Liver (tissue), 8 donors: ENCODE measurements at regions not wholly inside any gene's neighbourhood (a gene's known extent, or its start where the extent isn't known, plus 50 kb on each side); places are given as distances from the start of the nearest gene placed in this dataset.
A peak's percentile ranks its signal among the peaks of the same experiment; 100 is the strongest.

Source experiments
- DNase-seq: peaks from one replicate; pipeline ENCODE4 v3.0.0-alpha.2; 2017; ENCODE audit warnings: low spot score
- H3K27ac ChIP-seq, 2 donors: one replicate each; pipeline ENCODE4 v1.7.0; 2013; ENCODE audit warnings: inconsistent platforms in 2 of 2, low read length in 2 of 2, control low read depth in 1 of 2, low read depth in 1 of 2, mild to moderate bottlenecking in 1 of 2
- H3K27me3 ChIP-seq, 4 donors: one replicate each; pipeline versions ENCODE4 v1.6.1 to v1.7.0; 2013; ENCODE audit warnings: low read length in 3 of 4, inconsistent platforms in 1 of 4, mild to moderate bottlenecking in 1 of 4, moderate library complexity in 1 of 4; ENCODE audit not compliant: control insufficient read depth in 4 of 4, insufficient read depth in 4 of 4
- H3K36me3 ChIP-seq, 4 donors: one replicate each; pipeline versions ENCODE4 v1.6.1 to v1.7.0; 2013; ENCODE audit warnings: low read length in 3 of 4, mild to moderate bottlenecking in 3 of 4, low read depth in 1 of 4, moderate library complexity in 1 of 4; ENCODE audit not compliant: control insufficient read depth in 4 of 4, insufficient read depth in 3 of 4
- H3K4me1 ChIP-seq, 4 donors: one replicate each; pipeline versions ENCODE4 v1.6.1 to v1.7.0; 2013; ENCODE audit warnings: low read length in 3 of 4, mild to moderate bottlenecking in 3 of 4, moderate library complexity in 1 of 4; ENCODE audit not compliant: control insufficient read depth in 4 of 4, insufficient read depth in 4 of 4
- H3K4me3 ChIP-seq, 3 donors: one replicate each; pipeline versions ENCODE4 v1.6.1 to v1.7.0; 2013; ENCODE audit warnings: low read length in 3 of 3, control low read depth in 1 of 3, low read depth in 1 of 3, mild to moderate bottlenecking in 1 of 3
- H3K9ac ChIP-seq, 2 donors: one replicate each; pipeline ENCODE4 v1.7.0; 2013; ENCODE audit warnings: low read length in 2 of 2, mild to moderate bottlenecking in 2 of 2, moderate library complexity in 2 of 2, control low read depth in 1 of 2, low read depth in 1 of 2
- H3K9me3 ChIP-seq, 4 donors: one replicate each; pipeline versions ENCODE4 v1.6.1 to v1.7.0; 2013; ENCODE audit warnings: low read length in 3 of 4; ENCODE audit not compliant: control insufficient read depth in 4 of 4
- EGR1 ChIP-seq, 2 donors: IDR thresholded peaks; 2 replicates each; pipeline ENCODE4 v1.6.1; 2016 to 2018; ENCODE audit warnings: antibody characterized with exemption in 2 of 2, low read depth in 2 of 2
- FOXA1 ChIP-seq: IDR thresholded peaks from 2 replicates; pipeline ENCODE4 v1.6.1; 2016; ENCODE audit warnings: antibody characterized with exemption
- FOXA2 ChIP-seq: IDR thresholded peaks from 2 replicates; pipeline ENCODE4 v1.6.1; 2016; ENCODE audit warnings: antibody characterized with exemption
- HNF4A ChIP-seq, 2 donors: conservative IDR thresholded peaks; 2 replicates each; pipeline ENCODE4 v1.6.1; 2016; ENCODE audit warnings: antibody characterized with exemption in 2 of 2, mild to moderate bottlenecking in 2 of 2
- HNF4G ChIP-seq: IDR thresholded peaks from 2 replicates; pipeline ENCODE4 v1.6.1; 2016; ENCODE audit warnings: antibody characterized with exemption
- NR2F2 ChIP-seq: IDR thresholded peaks from 2 replicates; pipeline ENCODE4 v1.6.1; 2016; ENCODE audit warnings: antibody characterized with exemption
- RAD21 ChIP-seq, 2 donors: IDR thresholded peaks; 2 replicates each; pipeline ENCODE4 v1.6.1; 2016; ENCODE audit warnings: antibody characterized with exemption in 2 of 2, mild to moderate bottlenecking in 2 of 2
- RXRA ChIP-seq, 2 donors: IDR thresholded peaks; 2 replicates each; pipeline ENCODE4 v1.6.1; 2017 to 2018; ENCODE audit warnings: antibody characterized with exemption in 2 of 2, mild to moderate bottlenecking in 1 of 2
- SP1 ChIP-seq: IDR thresholded peaks from 2 replicates; pipeline ENCODE4 v1.6.1; 2018; ENCODE audit warnings: antibody characterized with exemption, mild to moderate bottlenecking
- YY1 ChIP-seq: IDR thresholded peaks from 2 replicates; pipeline ENCODE4 v1.6.1; 2016; ENCODE audit warnings: antibody characterized with exemption, mild to moderate bottlenecking
- WGBS: extraction: QIAGEN DNeasy Blood & Tissue Kit; methylation state at CpG from one replicate; pipeline ENCODE4 v1.1.7; 2013; 5-methylcytosine and 5-hydroxymethylcytosine counted together
- TF ChIP-seq, protein P1 (sequence below): fragments of 150-350 bp; IDR thresholded peaks from 2 replicates; pipeline ENCODE4 v1.5.1; 2017; ENCODE audit warnings: improper control_type of control experiment, low read depth, low read length; ENCODE audit not compliant: missing input control
- TF ChIP-seq, protein P2 (sequence below): IDR thresholded peaks from 2 replicates; pipeline ENCODE4 v1.6.1; 2016; ENCODE audit warnings: antibody characterized with exemption
- TF ChIP-seq, protein P3 (sequence below): IDR thresholded peaks from 2 replicates; pipeline ENCODE4 v1.6.1; 2016; ENCODE audit warnings: antibody characterized with exemption
- TF ChIP-seq, protein P4 (sequence below): IDR thresholded peaks from 2 replicates; pipeline ENCODE4 v1.6.1; 2016; ENCODE audit warnings: antibody characterized with exemption
- donor health status: healthy.
- donor health status: healthy.
- donor health status: healthy.
- donor health status: healthy.
- donor health status: healthy.

DNA sequence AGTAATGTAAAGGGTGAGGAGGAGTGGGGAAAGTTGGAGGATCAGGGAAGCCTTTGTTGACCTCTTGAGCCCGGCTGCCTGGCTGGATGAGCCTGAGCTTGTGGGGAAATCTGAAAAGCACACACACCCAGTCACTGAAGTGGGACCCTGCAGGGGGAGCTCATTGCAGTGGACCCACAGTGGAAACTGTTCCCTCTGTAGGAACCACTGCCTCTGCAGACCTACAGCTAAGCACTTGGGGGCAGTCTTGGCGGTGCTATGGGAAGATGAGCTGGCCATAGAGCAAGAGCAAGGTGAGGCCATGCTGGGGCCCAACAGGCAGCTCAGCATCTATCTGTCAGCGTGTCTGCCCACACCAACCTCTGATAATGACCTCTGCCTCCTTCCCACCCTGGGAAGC, 294.8 kb downstream of the TSHZ3 start:
- no peak for DNase-seq
- TF ChIP-seq EGR1 (IDR thresholded peaks at IDR 0.05; ENCODE audit: low read depth in 2 of 2) = no peak
- TF ChIP-seq RXRA (IDR thresholded peaks at IDR 0.05) = no peak
- no peak for TF ChIP-seq YY1
- no peak for TF ChIP-seq HNF4A (conservative IDR thresholded peaks at IDR 0.05)
- TF ChIP-seq, protein P1, sequence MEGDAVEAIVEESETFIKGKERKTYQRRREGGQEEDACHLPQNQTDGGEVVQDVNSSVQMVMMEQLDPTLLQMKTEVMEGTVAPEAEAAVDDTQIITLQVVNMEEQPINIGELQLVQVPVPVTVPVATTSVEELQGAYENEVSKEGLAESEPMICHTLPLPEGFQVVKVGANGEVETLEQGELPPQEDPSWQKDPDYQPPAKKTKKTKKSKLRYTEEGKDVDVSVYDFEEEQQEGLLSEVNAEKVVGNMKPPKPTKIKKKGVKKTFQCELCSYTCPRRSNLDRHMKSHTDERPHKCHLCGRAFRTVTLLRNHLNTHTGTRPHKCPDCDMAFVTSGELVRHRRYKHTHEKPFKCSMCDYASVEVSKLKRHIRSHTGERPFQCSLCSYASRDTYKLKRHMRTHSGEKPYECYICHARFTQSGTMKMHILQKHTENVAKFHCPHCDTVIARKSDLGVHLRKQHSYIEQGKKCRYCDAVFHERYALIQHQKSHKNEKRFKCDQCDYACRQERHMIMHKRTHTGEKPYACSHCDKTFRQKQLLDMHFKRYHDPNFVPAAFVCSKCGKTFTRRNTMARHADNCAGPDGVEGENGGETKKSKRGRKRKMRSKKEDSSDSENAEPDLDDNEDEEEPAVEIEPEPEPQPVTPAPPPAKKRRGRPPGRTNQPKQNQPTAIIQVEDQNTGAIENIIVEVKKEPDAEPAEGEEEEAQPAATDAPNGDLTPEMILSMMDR = peak; percentile 28
- peak; percentile 58 to 68 for TF ChIP-seq RAD21 (IDR thresholded peaks at IDR 0.05)
- no peak for TF ChIP-seq SP1
- H3K27ac ChIP-seq = no peak overlapping the region
- no peak overlapping the region for H3K9ac ChIP-seq
- H3K4me3 ChIP-seq = no peak overlapping the region
- H3K4me1 ChIP-seq = no peaks in the 10 kb centered on the region
- H3K9me3 ChIP-seq = peaks cover 0 to 4% (median under 1%) of the 10 kb centered on the region in 4 donors
- 21% methylated on average over 3 of the region's 3 CpGs for WGBS
- H3K36me3 ChIP-seq = no peaks in the 10 kb centered on the region
- peaks cover 0 to 6% (median 0%) of the 10 kb centered on the region in 4 donors for H3K27me3 ChIP-seq

DNA sequence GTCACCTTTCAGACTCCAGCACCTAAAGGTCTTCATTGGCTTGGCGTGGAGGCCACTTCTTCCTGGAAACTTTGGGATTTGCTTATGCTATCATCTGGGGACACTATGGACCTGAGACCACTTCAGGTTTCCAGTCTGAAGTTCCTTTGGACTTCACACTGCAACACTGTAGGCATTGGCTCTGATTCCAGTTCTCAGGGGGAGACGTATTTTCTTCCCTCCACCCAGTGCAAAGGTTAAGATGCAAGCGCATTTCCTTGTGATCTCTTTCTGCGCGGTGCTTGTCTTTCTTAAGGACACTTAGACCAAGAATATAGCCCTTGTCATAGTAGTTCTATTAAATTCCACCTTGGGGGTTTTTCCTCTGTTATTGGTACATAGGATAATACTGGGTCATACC, 299.8 kb downstream of the TSHZ3 start:
- no peaks in the 10 kb centered on the region for H3K4me1 ChIP-seq

More for the DNA sequence above, 299.8 kb downstream of the TSHZ3 start:
- Histone ChIP-seq H3K27ac (no peak overlapping the region), H3K9me3 (peaks cover 0 to 4% (median under 1%) of the 10 kb centered on the region in 4 donors), H3K27me3 (no peaks in the 10 kb centered on the region), H3K9ac (no peak overlapping the region), H3K36me3 (no peaks in the 10 kb centered on the region), H3K4me3 (no peak overlapping the region)
- DNase-seq = no peak
- no peak for TF ChIP-seq HNF4G
- no peak for TF ChIP-seq RAD21 (IDR thresholded peaks at IDR 0.05)
- TF ChIP-seq FOXA2 = no peak
- no peak for TF ChIP-seq SP1
- TF ChIP-seq FOXA1 = no peak
- TF ChIP-seq, protein P2, sequence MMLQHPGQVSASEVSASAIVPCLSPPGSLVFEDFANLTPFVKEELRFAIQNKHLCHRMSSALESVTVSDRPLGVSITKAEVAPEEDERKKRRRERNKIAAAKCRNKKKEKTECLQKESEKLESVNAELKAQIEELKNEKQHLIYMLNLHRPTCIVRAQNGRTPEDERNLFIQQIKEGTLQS = no peak
- TF ChIP-seq NR2F2 = no peak
- TF ChIP-seq, protein P3, sequence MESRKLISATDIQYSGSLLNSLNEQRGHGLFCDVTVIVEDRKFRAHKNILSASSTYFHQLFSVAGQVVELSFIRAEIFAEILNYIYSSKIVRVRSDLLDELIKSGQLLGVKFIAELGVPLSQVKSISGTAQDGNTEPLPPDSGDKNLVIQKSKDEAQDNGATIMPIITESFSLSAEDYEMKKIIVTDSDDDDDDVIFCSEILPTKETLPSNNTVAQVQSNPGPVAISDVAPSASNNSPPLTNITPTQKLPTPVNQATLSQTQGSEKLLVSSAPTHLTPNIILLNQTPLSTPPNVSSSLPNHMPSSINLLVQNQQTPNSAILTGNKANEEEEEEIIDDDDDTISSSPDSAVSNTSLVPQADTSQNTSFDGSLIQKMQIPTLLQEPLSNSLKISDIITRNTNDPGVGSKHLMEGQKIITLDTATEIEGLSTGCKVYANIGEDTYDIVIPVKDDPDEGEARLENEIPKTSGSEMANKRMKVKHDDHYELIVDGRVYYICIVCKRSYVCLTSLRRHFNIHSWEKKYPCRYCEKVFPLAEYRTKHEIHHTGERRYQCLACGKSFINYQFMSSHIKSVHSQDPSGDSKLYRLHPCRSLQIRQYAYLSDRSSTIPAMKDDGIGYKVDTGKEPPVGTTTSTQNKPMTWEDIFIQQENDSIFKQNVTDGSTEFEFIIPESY = no peak
- TF ChIP-seq, protein P1 = no peak
- TF ChIP-seq, protein P4, sequence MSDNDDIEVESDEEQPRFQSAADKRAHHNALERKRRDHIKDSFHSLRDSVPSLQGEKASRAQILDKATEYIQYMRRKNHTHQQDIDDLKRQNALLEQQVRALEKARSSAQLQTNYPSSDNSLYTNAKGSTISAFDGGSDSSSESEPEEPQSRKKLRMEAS = no peak
- 84% methylated on average over 5 of the region's 5 CpGs for WGBS
